Testis (tissue), 2 donors: ENCODE measurements at regions not wholly inside any gene's neighbourhood (a gene's known extent, or its start where the extent isn't known, plus 50 kb on each side); places are given as distances from the start of the nearest gene placed in this dataset.

Experiments used
- DNase-seq: peaks from one replicate; pipeline ENCODE4 v3.0.0-alpha.2; 2019
- H3K27ac ChIP-seq, 2 donors: fragments of 200-600 bp; sonication (generic); one replicate each; pipeline ENCODE4 v1.5.1; 2019
- H3K27me3 ChIP-seq: fragments of 200-600 bp; sonication (generic); one replicate; pipeline ENCODE4 v1.5.1; 2019
- H3K36me3 ChIP-seq: fragments of 200-600 bp; sonication (generic); one replicate; pipeline ENCODE4 v1.5.1; 2017; ENCODE audit warnings: low read depth; ENCODE audit errors: missing control alignments
- H3K4me1 ChIP-seq: fragments of 200-600 bp; sonication (generic); one replicate; pipeline ENCODE4 v1.5.1; 2019
- H3K4me3 ChIP-seq, 2 donors: fragments of 200-600 bp; sonication (generic); one replicate each; pipeline ENCODE4 v1.5.1; 2017 to 2019
- H3K9me3 ChIP-seq: fragments of 200-600 bp; sonication (generic); one replicate; pipeline ENCODE4 v1.5.1; 2017
- POLR2A ChIP-seq: fragments of 450-650 bp; IDR thresholded peaks from one replicate; pipeline ENCODE4 v1.6.1; 2017; ENCODE audit warnings: antibody characterized with exemption, mild to moderate bottlenecking, moderate library complexity
- WGBS, 2 donors: methylation state at CpG; one replicate each; pipeline ENCODE4 v1.1.5; 2018; 5-methylcytosine and 5-hydroxymethylcytosine counted together
- intact Hi-C: fragments of 100-400 bp; cut with DNase I; formaldehyde crosslinking; loops from one replicate; pipeline ENCODE4 v1.15.1; 2023; ENCODE audit warnings: low total_unique reads
- TF ChIP-seq, protein P1 (sequence below), 3 experiments: fragments of 450-650 bp in 2 of 3; fragments of 200-600 bp in 1 of 3; sonication (generic) in 1 of 3; IDR thresholded peaks; one replicate each; pipeline ENCODE4 v1.5.1; 2016 to 2019; ENCODE audit warnings: antibody characterized with exemption in 3 of 3, mild to moderate bottlenecking in 2 of 3, moderate library complexity in 1 of 3

DNA sequence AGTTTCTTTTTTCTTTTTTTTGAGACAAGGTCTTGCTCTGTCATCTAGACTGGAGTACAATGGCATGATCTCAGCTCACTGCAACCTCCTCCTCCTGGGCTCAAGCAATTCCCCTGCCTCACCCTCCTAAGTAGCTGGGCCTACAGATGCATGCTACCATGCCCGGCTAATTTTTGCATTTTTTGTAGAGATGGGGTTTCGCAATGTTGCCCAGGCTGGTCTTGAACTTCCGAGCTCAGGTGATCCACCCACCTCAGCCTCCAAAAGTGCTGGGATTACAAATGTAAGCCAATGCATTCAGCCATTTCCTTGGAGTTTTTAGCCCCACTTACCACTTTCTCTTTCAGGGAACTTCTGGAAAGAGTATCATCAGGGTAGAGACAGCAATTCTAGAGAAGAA is 153.3 kb upstream of the THSD7B start:
- no peak overlapping the region for H3K4me3 ChIP-seq
- WGBS, 2 donors: 92 to 96% methylated on average over 3 of the region's 3 CpGs
- H3K27me3 ChIP-seq: no peaks in the 10 kb centered on the region
- no peaks in the 10 kb centered on the region for H3K4me1 ChIP-seq
- intact Hi-C loops: no loop called here
- H3K9me3 ChIP-seq: no peaks in the 10 kb centered on the region
- TF ChIP-seq, protein P1, sequence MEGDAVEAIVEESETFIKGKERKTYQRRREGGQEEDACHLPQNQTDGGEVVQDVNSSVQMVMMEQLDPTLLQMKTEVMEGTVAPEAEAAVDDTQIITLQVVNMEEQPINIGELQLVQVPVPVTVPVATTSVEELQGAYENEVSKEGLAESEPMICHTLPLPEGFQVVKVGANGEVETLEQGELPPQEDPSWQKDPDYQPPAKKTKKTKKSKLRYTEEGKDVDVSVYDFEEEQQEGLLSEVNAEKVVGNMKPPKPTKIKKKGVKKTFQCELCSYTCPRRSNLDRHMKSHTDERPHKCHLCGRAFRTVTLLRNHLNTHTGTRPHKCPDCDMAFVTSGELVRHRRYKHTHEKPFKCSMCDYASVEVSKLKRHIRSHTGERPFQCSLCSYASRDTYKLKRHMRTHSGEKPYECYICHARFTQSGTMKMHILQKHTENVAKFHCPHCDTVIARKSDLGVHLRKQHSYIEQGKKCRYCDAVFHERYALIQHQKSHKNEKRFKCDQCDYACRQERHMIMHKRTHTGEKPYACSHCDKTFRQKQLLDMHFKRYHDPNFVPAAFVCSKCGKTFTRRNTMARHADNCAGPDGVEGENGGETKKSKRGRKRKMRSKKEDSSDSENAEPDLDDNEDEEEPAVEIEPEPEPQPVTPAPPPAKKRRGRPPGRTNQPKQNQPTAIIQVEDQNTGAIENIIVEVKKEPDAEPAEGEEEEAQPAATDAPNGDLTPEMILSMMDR (IDR thresholded peaks at IDR 0.05): no peak
- TF ChIP-seq POLR2A: no peak
- no peaks in the 10 kb centered on the region for H3K36me3 ChIP-seq
- no peak overlapping the region for H3K27ac ChIP-seq
- no peak for DNase-seq

DNA sequence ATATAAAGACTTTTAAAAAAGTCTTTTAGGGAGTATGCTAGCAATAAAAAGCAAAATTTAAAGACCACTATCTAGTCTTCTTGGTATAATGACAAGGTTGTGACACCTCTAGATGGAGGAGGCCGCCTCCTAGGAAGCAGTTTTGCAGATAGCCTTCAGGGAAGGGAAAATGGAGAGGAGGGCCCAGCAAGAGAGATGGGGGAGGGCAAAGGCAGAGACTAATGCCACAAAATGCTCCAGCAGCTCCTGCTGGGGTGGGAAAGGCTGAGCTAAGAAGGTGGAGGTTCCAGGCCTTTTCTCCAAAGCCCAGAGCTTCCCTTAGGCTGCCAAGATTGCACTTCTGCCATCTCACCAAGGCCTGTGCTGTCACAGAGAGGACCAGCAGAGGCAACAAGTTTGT is 153.9 kb upstream of the THSD7B start:
- Histone ChIP-seq H3K36me3 (no peaks in the 10 kb centered on the region), H3K27ac (no peak overlapping the region), H3K27me3 (no peaks in the 10 kb centered on the region), H3K4me1 (no peaks in the 10 kb centered on the region), H3K4me3 (no peak overlapping the region), H3K9me3 (no peaks in the 10 kb centered on the region)
- intact Hi-C loops: no loop called here
- TF ChIP-seq, protein P1 (IDR thresholded peaks at IDR 0.05): no peak
- no peak for TF ChIP-seq POLR2A
- DNase-seq: no peak
- WGBS, 2 donors: 63 to 74% methylated on average over 1 of the region's 1 CpG

DNA sequence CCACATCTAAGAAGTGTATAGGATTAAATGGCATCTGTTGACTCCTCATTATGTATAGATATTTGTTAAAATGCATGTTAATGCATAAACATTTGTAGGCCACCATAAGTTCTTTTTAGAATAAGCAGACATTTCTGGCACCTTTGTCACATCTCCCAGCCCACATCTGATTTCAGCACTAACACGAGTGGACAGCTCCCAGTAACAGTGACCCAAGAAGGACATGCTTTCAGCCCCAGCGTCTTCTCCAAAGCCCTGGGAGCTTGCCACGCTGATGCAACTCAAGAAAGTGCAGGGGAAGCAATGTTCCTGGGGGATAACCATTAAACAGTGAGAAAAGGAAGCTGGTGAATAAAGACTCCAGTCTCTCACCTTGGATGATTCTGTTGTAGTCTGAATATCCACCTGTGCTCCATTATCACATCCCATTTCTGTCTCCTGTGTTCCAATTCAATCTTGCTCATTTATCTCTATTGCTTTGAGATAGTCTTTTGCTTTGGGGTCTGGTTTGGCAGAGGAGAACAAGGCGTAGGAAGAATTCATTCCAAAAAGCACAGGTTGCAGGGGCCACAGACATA is 182.6 kb upstream of the THSD7B start:
- WGBS, 2 donors: 12 to 22% methylated on average over 4 of the region's 4 CpGs
- peak; percentile 62 for DNase-seq
- no peak overlapping the region for H3K27ac ChIP-seq
- H3K4me3 ChIP-seq: no peak overlapping the region
- intact Hi-C loops: no loop called here
- H3K27me3 ChIP-seq: no peaks in the 10 kb centered on the region
- TF ChIP-seq, protein P1 (IDR thresholded peaks at IDR 0.05): no peak
- TF ChIP-seq POLR2A: no peak
- H3K9me3 ChIP-seq: no peaks in the 10 kb centered on the region
- no peaks in the 10 kb centered on the region for H3K36me3 ChIP-seq
- no peaks in the 10 kb centered on the region for H3K4me1 ChIP-seq

DNA sequence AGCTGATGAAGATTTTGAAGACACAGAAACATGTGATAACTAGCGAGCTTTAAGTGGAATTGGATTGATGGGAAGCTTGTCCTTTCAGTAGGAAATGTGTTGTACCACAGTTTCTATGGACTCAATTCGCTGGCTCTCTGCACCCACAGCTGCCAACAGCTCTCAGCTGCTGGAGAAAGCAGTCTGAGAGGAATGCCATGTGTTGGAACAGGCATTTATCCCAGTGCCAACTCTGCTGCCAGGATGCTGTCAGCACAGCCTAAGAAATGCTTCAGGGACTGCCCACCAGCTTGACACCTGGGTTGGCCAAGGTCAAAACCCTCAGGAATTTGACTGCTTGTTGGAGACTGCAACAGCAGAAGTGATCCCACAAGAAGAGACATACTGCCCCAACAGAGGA is 193.0 kb upstream of the THSD7B start:
- intact Hi-C loops: no loop called here
- no peak overlapping the region for H3K27ac ChIP-seq
- 60 to 68% methylated on average over 2 of the region's 2 CpGs for WGBS, 2 donors
- no peak for TF ChIP-seq POLR2A
- TF ChIP-seq, protein P1 (IDR thresholded peaks at IDR 0.05): no peak
- H3K36me3 ChIP-seq: no peaks in the 10 kb centered on the region
- H3K27me3 ChIP-seq: no peaks in the 10 kb centered on the region
- no peaks in the 10 kb centered on the region for H3K4me1 ChIP-seq
- no peaks in the 10 kb centered on the region for H3K9me3 ChIP-seq
- H3K4me3 ChIP-seq: no peak overlapping the region
- no peak for DNase-seq

DNA sequence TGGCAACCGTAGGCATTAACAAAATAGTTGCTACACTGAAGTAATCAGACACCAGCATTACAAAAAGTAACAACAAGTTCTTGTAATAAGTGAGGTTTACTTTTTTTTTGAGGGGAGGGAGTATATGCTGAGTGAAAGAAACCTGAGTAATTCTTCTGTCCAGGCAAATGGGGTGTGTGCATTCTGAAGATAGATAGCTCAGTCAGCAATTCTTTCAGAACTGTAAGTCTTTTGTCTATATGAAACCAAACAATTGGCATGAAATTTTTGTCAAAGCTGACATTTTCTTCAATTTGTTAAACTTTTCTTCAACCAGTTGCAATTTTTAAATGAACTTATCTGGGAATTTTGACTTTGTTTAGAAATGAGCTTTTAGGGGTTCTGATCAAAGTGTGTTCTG is 208.1 kb upstream of the THSD7B start:
- no peaks in the 10 kb centered on the region for H3K4me1 ChIP-seq
- H3K27ac ChIP-seq: no peak overlapping the region
- WGBS, 2 donors: 50 to 58% methylated on average over 1 of the region's 1 CpG
- intact Hi-C loops: no loop called here
- no peak overlapping the region for H3K4me3 ChIP-seq
- H3K27me3 ChIP-seq: no peaks in the 10 kb centered on the region
- TF ChIP-seq, protein P1 (IDR thresholded peaks at IDR 0.05): no peak
- TF ChIP-seq POLR2A: no peak
- DNase-seq: no peak
- H3K36me3 ChIP-seq: no peaks in the 10 kb centered on the region
- H3K9me3 ChIP-seq: no peaks in the 10 kb centered on the region
